Lower leg skin (tissue), 3 donors: ENCODE measurements at regions not wholly inside any gene's neighbourhood (a gene's known extent, or its start where the extent isn't known, plus 50 kb on each side); places are given as distances from the start of the nearest gene placed in this dataset.

ENCODE experiments used
- POLR2A ChIP-seq, 2 donors: fragments of 450-650 bp; IDR thresholded peaks; one replicate each; pipeline ENCODE4 v1.6.1; 2016 to 2017; ENCODE audit warnings: antibody characterized with exemption in 2 of 2, mild to moderate bottlenecking in 1 of 2, moderate library complexity in 1 of 2
- TF ChIP-seq, protein P1 (sequence below), 3 donors: fragments of 450-650 bp; IDR thresholded peaks; one replicate each; pipeline ENCODE4 v1.5.1; 2016; ENCODE audit warnings: antibody characterized with exemption in 3 of 3, mild to moderate bottlenecking in 3 of 3, moderate library complexity in 2 of 3

- TF ChIP-seq, protein P1, sequence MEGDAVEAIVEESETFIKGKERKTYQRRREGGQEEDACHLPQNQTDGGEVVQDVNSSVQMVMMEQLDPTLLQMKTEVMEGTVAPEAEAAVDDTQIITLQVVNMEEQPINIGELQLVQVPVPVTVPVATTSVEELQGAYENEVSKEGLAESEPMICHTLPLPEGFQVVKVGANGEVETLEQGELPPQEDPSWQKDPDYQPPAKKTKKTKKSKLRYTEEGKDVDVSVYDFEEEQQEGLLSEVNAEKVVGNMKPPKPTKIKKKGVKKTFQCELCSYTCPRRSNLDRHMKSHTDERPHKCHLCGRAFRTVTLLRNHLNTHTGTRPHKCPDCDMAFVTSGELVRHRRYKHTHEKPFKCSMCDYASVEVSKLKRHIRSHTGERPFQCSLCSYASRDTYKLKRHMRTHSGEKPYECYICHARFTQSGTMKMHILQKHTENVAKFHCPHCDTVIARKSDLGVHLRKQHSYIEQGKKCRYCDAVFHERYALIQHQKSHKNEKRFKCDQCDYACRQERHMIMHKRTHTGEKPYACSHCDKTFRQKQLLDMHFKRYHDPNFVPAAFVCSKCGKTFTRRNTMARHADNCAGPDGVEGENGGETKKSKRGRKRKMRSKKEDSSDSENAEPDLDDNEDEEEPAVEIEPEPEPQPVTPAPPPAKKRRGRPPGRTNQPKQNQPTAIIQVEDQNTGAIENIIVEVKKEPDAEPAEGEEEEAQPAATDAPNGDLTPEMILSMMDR (IDR thresholded peaks at IDR 0.05) = no peak
- TF ChIP-seq POLR2A (IDR thresholded peaks at IDR 0.05) = no peak
These were observed 303.0 kb downstream of the KCNA4 start for GRCh38 chr11:29713831-29714320.
